Body of pancreas (tissue), 4 donors: ENCODE measurements at regions not wholly inside any gene's neighbourhood (a gene's known extent, or its start where the extent isn't known, plus 50 kb on each side); places are given as distances from the start of the nearest gene placed in this dataset.

Experiments
- ATAC-seq: fragments of 150-250 bp; one replicate; pipeline ENCODE4 v1.9.1; 2016
- DNase-seq, 4 donors: peaks; one replicate each; pipeline ENCODE4 v3.0.0-alpha.2; 2019
- H3K27ac ChIP-seq, 4 donors: fragments of 200-600 bp; sonication (generic); 1 replicate in 3 of 4; 2 replicates in 1 of 4; pipeline versions ENCODE4 v1.5.1 to v1.6.1; 2016 to 2019; ENCODE audit warnings: mild to moderate bottlenecking in 1 of 4, mixed read lengths in 1 of 4, moderate library complexity in 1 of 4
- H3K27me3 ChIP-seq, 2 donors: fragments of 200-600 bp; sonication (generic); one replicate each; pipeline ENCODE4 v1.6.0; 2016; ENCODE audit warnings: mild to moderate bottlenecking in 1 of 2
- H3K36me3 ChIP-seq, 2 donors: fragments of 200-600 bp; sonication (generic); replicated peaks in 1 of 2; 2 replicates each; pipeline ENCODE4 v1.5.1; 2016; ENCODE audit warnings: low read depth in 2 of 2; ENCODE audit not compliant: insufficient read depth in 1 of 2
- H3K4me1 ChIP-seq: fragments of 200-600 bp; sonication (generic); one replicate; pipeline ENCODE4 v1.6.0; 2016
- H3K4me3 ChIP-seq, 2 donors: fragments of 200-600 bp; sonication (generic); 1 replicate in 1 of 2; 2 replicates in 1 of 2; pipeline ENCODE4 v1.5.1; 2016 to 2019
- H3K9me3 ChIP-seq, 3 donors: fragments of 200-600 bp; sonication (generic); 1 replicate in 2 of 3; 2 replicates in 1 of 3; pipeline ENCODE4 v1.5.1; 2016
- CTCF ChIP-seq, 7 experiments: fragments of 450-650 bp in 4 of 7; fragments of 200-600 bp in 3 of 7; sonication (generic) in 3 of 7; IDR thresholded peaks; one replicate each; pipeline ENCODE4 v1.5.1; 2016 to 2019; ENCODE audit warnings: antibody characterized with exemption in 7 of 7
- POLR2A ChIP-seq, 3 donors: fragments of 450-650 bp; IDR thresholded peaks; one replicate each; pipeline ENCODE4 v1.6.1; 2016; ENCODE audit warnings: antibody characterized with exemption in 3 of 3, mild to moderate bottlenecking in 2 of 3
- whole genome bisulfite sequencing, 2 donors: methylation state at CpG; one replicate each; pipeline ENCODE4 v1.1.5; 2017; 5-methylcytosine and 5-hydroxymethylcytosine counted together
- intact Hi-C: fragments of 100-400 bp; cut with DNase I; formaldehyde crosslinking; loops from one replicate; pipeline ENCODE4 v1.15.1; 2023

GRCh38 chr9:28668158-28668557, 1094.9 kb upstream of the C9orf72 start:
- no peaks in the 10 kb centered on the region for H3K27me3 ChIP-seq
- 64 to 71% methylated on average over 2 of the region's 2 CpGs for WGBS, 2 donors
- no peaks in the 10 kb centered on the region for H3K9me3 ChIP-seq
- TF ChIP-seq CTCF (IDR thresholded peaks at IDR 0.05) (no peak), POLR2A (IDR thresholded peaks at IDR 0.05) (no peak)
- DNase-seq (no peak), ATAC-seq (no peak)
- no peaks in the 10 kb centered on the region for H3K36me3 ChIP-seq
- H3K4me1 ChIP-seq = no peaks in the 10 kb centered on the region
- intact Hi-C loops = no loop called here
- no peak overlapping the region for H3K4me3 ChIP-seq
- H3K27ac ChIP-seq = no peak overlapping the region

GRCh38 chr9:28671000-28671399, 1097.7 kb upstream of the C9orf72 start:
- intact Hi-C loops = no loop called here
- 47 to 60% methylated on average over 3 of the region's 3 CpGs for WGBS, 2 donors
- Histone ChIP-seq H3K36me3 (no peaks in the 10 kb centered on the region), H3K27me3 (no peaks in the 10 kb centered on the region), H3K4me1 (no peaks in the 10 kb centered on the region), H3K9me3 (no peaks in the 10 kb centered on the region), H3K4me3 (no peak overlapping the region), H3K27ac (no peak overlapping the region)
- DNase-seq (no peak), ATAC-seq (no peak)
- no peak for TF ChIP-seq CTCF (IDR thresholded peaks at IDR 0.05)
- no peak for TF ChIP-seq POLR2A (IDR thresholded peaks at IDR 0.05)

GRCh38 chr9:28678097-28678496, 1104.8 kb upstream of the C9orf72 start:
- no peaks in the 10 kb centered on the region for H3K9me3 ChIP-seq
- no peaks in the 10 kb centered on the region for H3K27me3 ChIP-seq
- no peak overlapping the region for H3K4me3 ChIP-seq
- H3K4me1 ChIP-seq = no peaks in the 10 kb centered on the region
- DNase-seq (no peak), ATAC-seq (no peak)
- TF ChIP-seq CTCF (IDR thresholded peaks at IDR 0.05) = no peak
- H3K27ac ChIP-seq = no peak overlapping the region
- intact Hi-C loops = no loop called here
- WGBS, 2 donors = 91 to 98% methylated on average over 2 of the region's 2 CpGs
- H3K36me3 ChIP-seq = no peaks in the 10 kb centered on the region

GRCh38 chr9:28688172-28688571, 1114.9 kb upstream of the C9orf72 start:
- no peaks in the 10 kb centered on the region for H3K9me3 ChIP-seq
- ATAC-seq = no peak
- TF ChIP-seq CTCF (IDR thresholded peaks at IDR 0.05) = no peak
- no peak for TF ChIP-seq POLR2A (IDR thresholded peaks at IDR 0.05)
- H3K36me3 ChIP-seq = no peaks in the 10 kb centered on the region
- no peak for DNase-seq
- H3K27ac ChIP-seq = no peak overlapping the region
- H3K27me3 ChIP-seq = no peaks in the 10 kb centered on the region
- intact Hi-C loops = no loop called here
- WGBS, 2 donors = 11 to 13% methylated on average over 1 of the region's 1 CpG
- no peaks in the 10 kb centered on the region for H3K4me1 ChIP-seq
- no peak overlapping the region for H3K4me3 ChIP-seq

GRCh38 chr9:28692012-28692411, 1118.7 kb upstream of the C9orf72 start:
- TF ChIP-seq CTCF (IDR thresholded peaks at IDR 0.05) (no peak), POLR2A (IDR thresholded peaks at IDR 0.05) (no peak)
- DNase-seq (no peak), ATAC-seq (no peak)
- WGBS, 2 donors = 70 to 76% methylated on average over 8 of the region's 8 CpGs
- Histone ChIP-seq H3K27ac (no peak overlapping the region), H3K36me3 (no peaks in the 10 kb centered on the region), H3K27me3 (no peaks in the 10 kb centered on the region), H3K9me3 (no peaks in the 10 kb centered on the region), H3K4me3 (no peak overlapping the region), H3K4me1 (no peaks in the 10 kb centered on the region)
- intact Hi-C loops = no loop called here
